Posterior vena cava (tissue), 2 donors: ENCODE measurements at regions not wholly inside any gene's neighbourhood (a gene's known extent, or its start where the extent isn't known, plus 50 kb on each side); places are given as distances from the start of the nearest gene placed in this dataset.

Experiments
- DNase-seq: peaks from one replicate; pipeline ENCODE4 v3.0.0-alpha.2; 2020; ENCODE audit warnings: low spot score
- intact Hi-C, 2 donors: fragments of 100-400 bp; cut with DNase I; formaldehyde crosslinking; loops; one replicate each; pipeline versions ENCODE4 v1.14.1 to v1.14.2; 2022 to 2023
- donor health status: DM: yes; HTN: yes; CAD: no.
- donor health status: DM: yes; HTN: yes; CAD: no.

GRCh38 chr5:96576876-96577275 lies 85.3 kb upstream of the CAST start:
- no peak for DNase-seq
- intact Hi-C loops, result no loop called here

- intact Hi-C loops, result no loop called here
- no peak for DNase-seq
Measured at GRCh38 chr5:96577909-96578308, 84.3 kb upstream of the CAST start.

GRCh38 chr5:96579711-96580110 lies 82.5 kb upstream of the CAST start:
- DNase-seq, result no peak
- intact Hi-C loops, result no loop called here

- intact Hi-C loops, result no loop called here
- DNase-seq, result no peak
Measured at GRCh38 chr5:96582343-96582742, 79.8 kb upstream of the CAST start.

GRCh38 chr5:96584712-96585111 lies 77.5 kb upstream of the CAST start:
- intact Hi-C loops, result no loop called here
- DNase-seq, result no peak

GRCh38 chr5:96588539-96588938 lies 73.6 kb upstream of the CAST start:
- DNase-seq, result no peak
- intact Hi-C loops, result no loop called here

GRCh38 chr5:96590796-96591195 lies 71.4 kb upstream of the CAST start:
- DNase-seq, result no peak
- intact Hi-C loops, result loop anchor here (10.0 kb wide), 2 partner anchors 246 to 736 kb away; no protein-coding TSS in a partner anchor

- DNase-seq, result no peak
- intact Hi-C loops, result loop anchor here (5.0 to 10.0 kb wide), 3 partner anchors 251 to 741 kb away; no protein-coding TSS in a partner anchor
Measured at GRCh38 chr5:96595300-96596090, 66.7 kb upstream of the CAST start.

GRCh38 chr5:96597438-96598020 lies 64.6 kb upstream of the CAST start:
- no peak for DNase-seq
- intact Hi-C loops, result loop anchor here (5.0 to 10.0 kb wide), 3 partner anchors 253 to 743 kb away; no protein-coding TSS in a partner anchor

GRCh38 chr5:96601200-96601599 lies 61.0 kb upstream of the CAST start:
- intact Hi-C loops, result loop anchor here in 1 of 2 donors (5.0 kb wide), 1 partner anchor 259 kb away; no protein-coding TSS in a partner anchor

GRCh38 chr5:96601715-96602244 lies 60.4 kb upstream of the CAST start:
- intact Hi-C loops, result loop anchor here in 1 of 2 donors (5.0 kb wide), 1 partner anchor 259 kb away; no protein-coding TSS in a partner anchor
- DNase-seq, result no peak

More at GRCh38 chr5:96601200-96601599, 61.0 kb upstream of the CAST start:
- DNase-seq, result no peak

- DNase-seq, result no peak
- intact Hi-C loops, result loop anchor here in 1 of 2 donors (5.0 kb wide), 1 partner anchor 260 kb away; no protein-coding TSS in a partner anchor
Measured at GRCh38 chr5:96602776-96603175, 59.4 kb upstream of the CAST start.

GRCh38 chr5:96605144-96605837 lies 56.9 kb upstream of the CAST start:
- DNase-seq, result no peak
- intact Hi-C loops, result no loop called here

- intact Hi-C loops, result no loop called here
Measured at GRCh38 chr5:96609369-96609768, 52.8 kb upstream of the CAST start.

GRCh38 chr5:96610747-96611146 lies 51.4 kb upstream of the CAST start:
- intact Hi-C loops, result loop anchor here in 1 of 2 donors (10.0 kb wide), 1 partner anchor 114 kb away; no protein-coding TSS in a partner anchor
- no peak for DNase-seq

More at GRCh38 chr5:96609369-96609768, 52.8 kb upstream of the CAST start:
- no peak for DNase-seq

GRCh38 chr5:96611946-96612345 lies 50.2 kb upstream of the CAST start:
- intact Hi-C loops, result loop anchor here in 1 of 2 donors (10.0 kb wide), 1 partner anchor 113 kb away; no protein-coding TSS in a partner anchor
- DNase-seq, result no peak
